ENCODE measurements at regions not wholly inside any gene's neighbourhood (a gene's known extent, or its start where the extent isn't known, plus 50 kb on each side); places are given as distances from the start of the nearest gene placed in this dataset.

GRCh38 chr11:112355726-112356125 lies 95.1 kb upstream of the PLET1 start:
- TF ChIP-seq POLR2AphosphoS5 (IDR thresholded peaks at IDR 0.05; ENCODE audit: low read depth, low read length) = no peak
- TF ChIP-seq CTCF (IDR thresholded peaks at IDR 0.05) = no peak; the same call in 1 of the 2 replicates
- TF ChIP-seq SIN3A (IDR thresholded peaks at IDR 0.05; ENCODE audit: borderline replicate concordance, insufficient read depth, low read depth, low read length) = no peak
- TF ChIP-seq REST (IDR thresholded peaks at IDR 0.05; ENCODE audit: insufficient read depth in 1 of 2, low read depth in 2 of 2, low read length in 1 of 2) = no peak
- no peak for TF ChIP-seq TCF7L2 (IDR thresholded peaks at IDR 0.05; ENCODE audit: low read depth, low read length)
